ENCODE measurements at regions not wholly inside any gene's neighbourhood (a gene's known extent, or its start where the extent isn't known, plus 50 kb on each side); places are given as distances from the start of the nearest gene placed in this dataset.
"Not testable (repeated sequence)": the region's sequence is repeated elsewhere in the genome, so short reads cannot be mapped to it uniquely, and the experiment has no call there.

DNA sequence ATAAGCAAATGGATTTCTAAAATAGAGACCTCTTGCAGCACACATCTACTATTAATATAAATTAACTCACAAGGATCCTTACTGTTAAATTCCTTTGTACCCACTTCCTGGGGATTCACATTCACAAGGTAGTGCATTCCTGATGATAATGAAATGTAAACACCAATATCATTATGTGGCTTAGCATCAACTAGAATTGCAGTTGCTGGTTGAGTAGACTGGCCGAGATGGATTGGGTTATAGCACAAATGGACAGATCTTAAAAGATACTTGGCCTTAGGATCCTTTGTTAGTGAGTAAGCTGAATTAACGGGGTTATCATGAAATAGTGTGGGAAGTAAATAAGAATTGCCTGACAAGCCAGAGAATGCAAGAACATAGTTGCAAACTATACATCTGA is 369.1 kb downstream of the AEBP2 start:
- FAIRE-seq (no peak), DNase-seq (ENCODE audit: low spot score in 2 of 2) (no peak)

DNA sequence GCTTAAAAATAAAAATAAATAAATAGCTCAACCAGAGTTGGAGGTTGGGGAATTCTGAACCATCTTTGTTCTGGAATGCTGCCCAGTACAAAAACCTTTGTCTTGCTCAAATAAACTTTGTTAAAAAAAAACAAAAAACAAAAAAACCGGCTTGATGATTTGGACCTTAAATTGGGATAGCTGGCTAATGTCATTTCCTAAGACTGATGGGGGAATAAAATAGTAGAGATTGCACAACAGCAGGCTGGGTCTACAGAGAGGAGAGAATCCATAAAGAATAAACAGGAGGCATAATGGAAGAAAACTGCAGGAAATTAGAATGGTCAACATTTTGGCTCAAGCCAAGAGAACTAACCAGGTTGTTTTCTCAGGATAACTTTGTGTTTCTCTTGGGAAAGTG is 370.9 kb downstream of the AEBP2 start:
- FAIRE-seq, result no peak
- DNase-seq (ENCODE audit: low spot score in 2 of 2), result no peak

DNA sequence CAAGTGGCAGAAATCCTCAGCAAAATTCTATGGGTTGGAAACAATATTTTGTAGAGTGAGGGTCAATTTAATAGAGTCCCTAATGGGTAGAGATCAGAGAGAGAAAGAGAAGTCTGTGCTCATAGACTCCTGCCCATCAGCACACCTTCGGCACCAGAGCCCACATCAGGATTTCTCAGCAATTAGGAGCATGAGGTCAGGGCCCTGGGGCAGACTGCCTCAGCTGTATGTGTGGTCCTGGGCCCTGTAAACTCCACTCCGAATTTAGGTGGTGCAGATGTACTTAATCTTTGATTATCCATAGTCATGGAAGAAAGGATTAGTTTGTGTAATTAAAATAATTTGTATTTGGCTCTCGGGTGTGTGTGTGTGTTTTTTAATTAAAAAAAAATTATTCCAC is 372.6 kb downstream of the AEBP2 start:
- FAIRE-seq, result no peak

DNA sequence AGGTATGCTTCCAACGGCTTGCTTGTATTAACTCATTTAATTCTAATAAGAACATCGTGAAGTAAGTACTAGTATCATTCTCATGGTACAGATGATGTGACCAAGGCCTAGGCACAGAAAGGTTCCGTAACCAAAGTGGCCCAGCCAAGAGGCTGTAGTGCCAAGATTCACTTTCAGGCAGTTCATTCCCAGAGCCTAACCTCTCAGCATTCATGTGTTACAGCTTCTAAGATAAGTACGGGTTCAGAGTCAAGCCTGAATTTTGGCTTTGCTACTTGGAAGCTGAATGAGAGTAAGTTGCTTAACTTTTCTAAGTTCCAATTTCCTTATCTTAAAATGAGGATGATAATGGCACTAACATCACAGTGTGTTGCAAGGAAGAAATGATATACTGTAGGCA is 379.9 kb downstream of the AEBP2 start:
- FAIRE-seq (no peak), DNase-seq (ENCODE audit: low spot score in 2 of 2) (no peak)

More for the DNA sequence above, 372.6 kb downstream of the AEBP2 start:
- no peak for DNase-seq (ENCODE audit: low spot score in 2 of 2)

DNA sequence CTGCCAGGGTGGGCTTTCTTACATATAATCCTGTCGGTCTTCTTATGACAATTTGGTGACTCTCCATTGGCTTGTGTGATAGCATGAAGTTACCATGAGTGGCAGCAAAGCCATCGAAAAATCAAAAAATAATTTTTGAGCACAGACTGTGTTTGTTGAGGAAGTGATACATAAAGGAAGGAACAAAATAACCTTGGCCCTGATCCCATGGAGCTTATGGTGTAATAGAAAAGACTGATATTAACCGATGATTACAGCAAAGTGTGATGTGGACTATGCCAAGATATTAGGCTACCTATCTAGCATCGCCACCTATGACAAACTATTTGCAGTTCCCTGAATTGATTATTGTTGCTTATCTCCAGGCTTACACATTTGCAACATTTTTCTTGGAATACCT is 383.2 kb downstream of the AEBP2 start:
- no peak for FAIRE-seq
- no peak for DNase-seq (ENCODE audit: low spot score in 2 of 2)

DNA sequence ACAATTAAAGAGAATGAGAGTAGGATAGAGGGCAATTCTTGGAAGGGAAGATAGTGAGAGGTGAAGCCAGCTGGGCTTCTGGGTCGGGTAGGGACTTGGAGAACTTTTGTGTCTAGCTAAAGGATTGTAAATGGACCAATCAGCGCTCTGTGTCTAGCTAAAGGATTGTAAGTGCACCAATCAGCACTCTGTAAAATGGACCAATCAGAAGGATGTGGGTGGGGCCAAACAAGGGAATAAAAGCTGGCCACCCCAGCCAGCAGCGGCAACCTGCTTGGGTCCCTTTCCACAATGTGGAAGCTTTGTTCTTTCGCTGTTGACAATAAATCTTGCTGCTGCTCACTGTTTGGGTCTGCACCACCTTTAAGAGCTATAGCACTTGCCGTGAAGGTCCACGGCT is 384.0 kb downstream of the AEBP2 start:
- DNase-seq (ENCODE audit: low spot score in 2 of 2); FAIRE-seq: not testable (repeated sequence)

DNA sequence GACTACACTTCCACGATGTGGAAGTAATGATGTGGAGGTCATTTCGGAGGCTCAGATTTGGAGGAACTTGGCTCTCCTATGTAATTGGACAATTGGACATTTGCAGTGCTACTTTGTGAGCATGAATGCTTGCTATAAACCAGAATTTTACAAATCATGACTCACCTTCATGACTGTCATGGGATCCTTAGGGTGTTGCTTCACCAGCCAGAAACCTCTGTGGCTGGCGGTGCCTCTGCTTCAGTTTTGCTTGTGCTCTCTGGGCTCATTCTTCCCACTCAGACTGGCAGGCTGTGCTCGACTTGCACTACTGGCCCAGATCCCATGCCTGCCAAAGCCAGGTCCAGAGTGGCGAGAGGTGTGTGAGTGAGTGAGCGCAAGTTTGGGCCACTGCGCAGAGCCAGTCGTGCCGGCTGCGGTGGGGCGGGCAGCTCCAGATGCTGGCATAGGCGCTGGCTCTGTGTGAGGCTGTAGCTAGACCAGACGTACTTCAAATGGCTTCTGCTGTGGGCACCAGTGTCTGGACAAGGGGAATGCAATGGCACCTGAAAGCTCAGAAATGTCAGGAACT is 387.8 kb downstream of the AEBP2 start:
- FAIRE-seq (no peak), DNase-seq (ENCODE audit: low spot score in 2 of 2) (no peak)

DNA sequence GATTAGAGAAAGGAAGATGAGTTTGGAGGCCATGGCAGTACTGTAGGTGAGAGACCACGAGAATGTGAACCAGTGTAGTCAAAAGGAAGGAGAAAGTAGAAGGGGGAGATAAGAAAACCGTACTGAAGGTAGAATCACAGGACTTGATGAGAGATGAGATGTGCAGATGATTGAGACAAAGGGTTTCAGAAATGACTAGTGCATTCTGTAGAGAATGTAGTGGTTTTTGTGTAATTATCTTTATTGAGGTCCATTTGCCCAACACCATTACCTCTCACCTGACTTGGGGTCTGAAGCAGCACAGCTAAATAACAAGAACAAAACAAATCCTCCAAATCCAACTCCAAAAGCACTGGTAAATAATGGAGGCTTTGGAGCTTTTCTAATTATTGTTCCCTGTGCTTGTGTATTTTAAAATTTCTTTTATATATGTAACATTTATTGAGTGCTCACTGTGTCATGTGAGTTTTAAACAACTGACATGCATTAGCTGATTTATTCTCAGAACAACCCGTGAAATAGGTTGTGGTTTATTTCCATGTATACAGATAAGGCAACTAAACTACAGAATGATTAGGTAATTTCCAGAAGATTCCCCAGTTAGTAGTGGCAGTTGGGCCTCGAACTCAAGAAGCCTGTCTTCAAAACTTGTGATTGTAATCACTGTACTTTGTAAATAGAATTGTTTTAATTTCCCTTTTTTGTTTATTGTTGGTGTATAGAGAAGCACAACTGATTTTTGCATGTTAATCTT is 390.0 kb downstream of the AEBP2 start:
- no peak for FAIRE-seq
- no peak for DNase-seq (ENCODE audit: low spot score in 2 of 2)

DNA sequence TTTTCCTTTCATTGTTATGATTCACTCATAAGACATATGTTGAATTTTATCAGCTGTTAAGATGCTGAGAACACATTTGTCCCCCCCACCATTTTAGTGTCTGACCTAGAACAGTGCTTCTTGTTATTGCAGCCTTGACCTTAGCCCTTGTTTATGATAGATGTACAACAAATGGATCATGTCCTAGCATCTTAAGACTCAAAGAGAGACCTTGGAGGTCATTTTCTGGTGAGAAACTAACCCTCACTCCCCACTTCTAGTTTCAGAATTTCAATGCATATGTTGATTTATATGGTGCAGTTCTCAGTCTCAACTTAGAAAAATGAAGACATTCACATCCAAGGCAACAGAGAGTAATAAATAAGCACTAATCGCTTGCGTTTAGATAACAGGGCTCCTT is 391.2 kb downstream of the AEBP2 start:
- DNase-seq (ENCODE audit: low spot score in 2 of 2) (no peak), FAIRE-seq (no peak)

DNA sequence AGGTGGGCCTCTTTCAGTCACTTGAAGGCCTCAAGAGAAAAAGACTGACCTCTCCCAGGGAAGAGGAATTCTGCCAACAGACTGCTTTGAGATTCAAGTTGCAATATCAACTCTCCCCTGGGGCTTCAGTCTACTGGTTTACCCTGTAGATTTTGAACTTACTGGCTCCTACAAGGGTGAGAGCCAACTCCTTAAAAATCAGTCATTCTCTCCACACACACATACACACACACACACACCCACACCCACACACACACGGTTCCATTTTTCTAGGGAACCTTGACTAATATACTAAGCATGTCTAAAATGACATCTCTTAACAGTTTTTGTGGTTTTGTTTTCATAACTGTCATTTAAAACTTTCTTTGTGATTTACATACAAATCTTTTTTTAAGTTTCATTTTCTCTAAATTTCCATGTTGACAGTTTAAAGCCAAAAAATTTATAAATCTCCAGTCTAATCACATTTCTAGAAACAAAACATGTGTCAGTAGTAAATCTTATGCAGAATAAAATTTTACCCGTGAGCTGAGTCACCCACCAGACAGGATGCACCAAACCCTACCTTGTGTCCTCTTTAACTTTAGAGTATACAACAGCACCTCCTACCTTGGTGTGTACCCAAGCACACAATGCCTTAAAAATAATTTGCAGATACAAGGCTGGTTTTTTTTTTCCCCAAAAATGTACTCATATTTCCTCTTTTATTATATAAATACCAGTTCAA is 394.6 kb downstream of the AEBP2 start:
- no peak for FAIRE-seq

DNA sequence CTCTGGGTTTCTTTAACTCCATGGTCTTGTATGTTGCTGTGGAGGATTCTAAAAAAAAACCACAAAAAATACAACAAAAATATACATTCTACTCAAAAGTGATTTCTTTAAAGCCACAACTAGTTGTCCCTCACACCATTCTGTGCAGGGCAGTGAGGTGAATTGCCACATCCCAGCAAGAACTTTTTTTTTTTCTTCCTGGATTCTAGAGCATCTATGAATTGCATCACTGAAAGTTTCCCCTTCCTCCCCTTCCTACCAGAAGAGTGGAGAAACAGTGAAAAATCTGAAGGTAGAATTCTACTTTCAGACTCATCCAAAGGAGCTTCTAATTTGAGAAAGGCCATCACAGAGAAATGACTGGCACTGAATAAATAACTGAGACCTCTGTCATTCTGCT is 395.3 kb downstream of the AEBP2 start:
- FAIRE-seq (no peak), DNase-seq (ENCODE audit: low spot score in 2 of 2) (no peak)

More for the DNA sequence above, 394.6 kb downstream of the AEBP2 start:
- no peak for DNase-seq (ENCODE audit: low spot score in 2 of 2)

DNA sequence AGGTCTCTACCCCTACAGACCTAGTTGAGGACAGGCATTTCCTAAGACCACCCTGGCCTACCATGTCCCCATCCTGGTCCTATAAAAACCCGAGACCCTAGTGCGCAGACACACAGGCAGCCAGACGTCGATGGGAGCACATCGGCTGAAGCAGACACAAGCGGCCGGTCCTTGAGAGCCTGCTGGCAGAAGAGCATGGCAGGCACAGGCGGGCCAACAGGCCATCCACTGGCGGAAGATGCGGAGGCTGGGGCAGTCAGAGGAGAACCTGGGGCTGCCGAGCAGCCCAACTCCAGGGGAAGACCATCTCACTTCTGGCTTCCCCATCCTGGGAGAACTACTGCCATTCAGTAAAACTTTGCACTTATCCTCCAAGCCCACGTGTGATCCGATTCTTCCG is 396.8 kb downstream of the AEBP2 start:
- DNase-seq (ENCODE audit: low spot score in 2 of 2), result no peak
- FAIRE-seq, result no peak

DNA sequence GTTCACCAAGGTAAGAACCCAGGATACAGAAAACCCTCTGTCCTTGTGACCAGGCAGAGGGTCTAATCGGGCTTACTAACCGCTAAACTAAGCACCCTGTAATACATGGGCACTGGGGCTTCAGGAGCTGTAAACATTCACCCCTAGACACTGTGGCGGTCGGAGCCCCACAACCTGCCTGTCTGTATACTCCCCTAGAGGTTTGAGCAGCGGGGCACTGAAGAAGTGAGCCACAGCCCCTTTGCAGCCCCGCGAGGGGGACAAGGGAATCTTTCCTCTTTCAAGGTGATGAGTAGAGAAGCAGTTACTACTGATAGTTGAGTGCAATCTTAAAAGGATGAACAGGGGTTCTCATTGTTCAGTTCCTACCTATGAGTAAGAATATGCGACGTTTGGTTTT is 397.2 kb downstream of the AEBP2 start:
- FAIRE-seq, result no peak
- no peak for DNase-seq (ENCODE audit: low spot score in 2 of 2)

DNA sequence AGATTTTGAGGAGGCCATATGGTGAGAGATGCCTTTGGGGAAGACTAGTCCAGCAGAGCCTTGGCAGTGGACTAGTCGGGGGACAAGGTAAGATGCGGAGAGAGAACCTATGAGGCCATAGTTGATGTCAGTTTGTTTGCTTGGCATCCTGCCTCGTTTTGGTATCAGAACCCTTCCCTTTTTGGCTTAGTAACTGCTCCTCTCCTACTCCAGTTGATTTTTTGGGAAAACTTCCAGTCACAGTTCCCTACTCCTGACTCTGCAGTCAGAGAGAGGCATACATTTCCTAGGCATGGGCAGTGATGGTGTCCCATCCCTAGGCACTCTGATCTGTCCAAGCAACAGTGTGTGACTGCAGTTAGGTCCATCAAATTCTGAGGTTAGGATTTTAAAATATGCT is 398.3 kb downstream of the AEBP2 start:
- FAIRE-seq, result no peak
- DNase-seq (ENCODE audit: low spot score in 2 of 2), result no peak

DNA sequence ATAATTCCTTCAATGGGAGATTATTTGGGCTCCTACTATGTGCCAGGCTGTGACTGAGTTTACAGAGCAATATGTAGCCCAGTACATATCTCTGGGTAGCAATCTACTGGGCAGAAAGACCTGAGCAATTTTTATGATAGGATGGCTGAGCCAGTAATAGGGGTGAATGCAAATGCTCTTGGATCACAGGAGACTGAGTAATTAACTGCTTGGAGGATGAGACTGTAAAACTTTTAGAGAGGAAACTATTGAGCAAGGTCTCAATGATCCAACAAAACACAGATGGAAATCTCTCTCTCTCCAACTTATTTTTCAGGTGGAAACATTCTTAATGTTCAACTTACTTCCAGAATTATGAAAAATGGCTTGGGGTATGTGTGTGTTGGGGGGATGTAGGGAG is 402.2 kb downstream of the AEBP2 start:
- FAIRE-seq (no peak), DNase-seq (ENCODE audit: low spot score in 2 of 2) (no peak)

DNA sequence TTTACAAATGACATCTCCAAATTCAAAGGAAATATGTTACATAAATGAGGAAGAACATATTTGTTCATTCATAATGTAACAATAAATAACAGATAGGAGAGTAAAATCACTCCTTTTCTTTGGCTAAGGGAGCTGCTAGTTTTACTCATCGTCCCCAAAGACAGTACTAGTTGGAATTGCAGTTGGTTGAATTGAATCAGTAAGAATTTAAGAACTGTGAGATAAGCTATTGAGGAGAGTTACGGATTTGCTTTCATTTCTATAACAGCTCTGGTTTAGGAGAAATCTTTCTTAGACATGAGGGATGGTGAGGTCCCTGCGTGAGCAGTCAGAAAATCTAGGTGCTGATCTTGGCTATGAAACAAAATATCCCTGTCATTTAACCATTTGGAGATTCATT is 402.8 kb downstream of the AEBP2 start:
- no peak for FAIRE-seq

DNA sequence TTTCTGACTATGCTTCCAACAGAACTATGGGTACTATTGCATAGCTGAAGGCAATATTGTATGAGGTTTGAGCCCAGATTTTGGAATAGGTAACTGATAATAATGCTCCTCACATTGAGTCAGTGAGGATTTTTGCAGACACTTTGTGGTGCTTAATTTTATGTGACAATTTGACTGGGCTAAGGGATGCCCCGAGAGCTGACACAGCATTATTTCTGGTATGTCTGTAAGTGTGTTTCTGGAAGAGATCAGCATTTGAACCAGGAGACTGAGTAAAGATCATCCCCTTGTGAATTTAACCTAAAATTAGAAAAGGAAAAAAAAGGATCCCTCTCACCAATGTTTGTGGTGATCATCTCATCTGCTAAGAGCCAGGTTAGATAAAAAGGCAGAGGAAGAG is 404.9 kb downstream of the AEBP2 start:
- no peak for FAIRE-seq

More for the DNA sequence above, 402.8 kb downstream of the AEBP2 start:
- DNase-seq (ENCODE audit: low spot score in 2 of 2), result no peak

DNA sequence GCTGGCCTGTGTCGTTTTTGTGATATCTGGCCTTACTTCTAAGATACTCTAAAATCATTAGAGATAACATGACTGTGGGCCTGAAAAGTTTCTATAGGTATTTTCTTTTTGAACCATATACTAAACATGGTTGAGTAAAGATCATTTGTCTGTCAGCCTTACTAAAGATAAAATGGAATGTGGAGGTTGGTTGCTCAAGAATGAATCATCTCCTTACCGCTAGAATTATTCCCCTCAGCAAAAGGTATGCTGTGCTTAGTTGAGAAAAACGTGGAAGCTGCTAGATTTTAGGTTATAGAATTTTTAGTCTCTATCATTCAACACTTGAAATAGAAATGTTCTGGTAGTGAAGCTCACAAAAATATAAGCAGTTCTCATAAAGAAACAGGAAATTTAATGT is 407.3 kb downstream of the AEBP2 start:
- DNase-seq (ENCODE audit: low spot score in 2 of 2), result no peak
- FAIRE-seq, result no peak

More for the DNA sequence above, 404.9 kb downstream of the AEBP2 start:
- no peak for DNase-seq (ENCODE audit: low spot score in 2 of 2)

DNA sequence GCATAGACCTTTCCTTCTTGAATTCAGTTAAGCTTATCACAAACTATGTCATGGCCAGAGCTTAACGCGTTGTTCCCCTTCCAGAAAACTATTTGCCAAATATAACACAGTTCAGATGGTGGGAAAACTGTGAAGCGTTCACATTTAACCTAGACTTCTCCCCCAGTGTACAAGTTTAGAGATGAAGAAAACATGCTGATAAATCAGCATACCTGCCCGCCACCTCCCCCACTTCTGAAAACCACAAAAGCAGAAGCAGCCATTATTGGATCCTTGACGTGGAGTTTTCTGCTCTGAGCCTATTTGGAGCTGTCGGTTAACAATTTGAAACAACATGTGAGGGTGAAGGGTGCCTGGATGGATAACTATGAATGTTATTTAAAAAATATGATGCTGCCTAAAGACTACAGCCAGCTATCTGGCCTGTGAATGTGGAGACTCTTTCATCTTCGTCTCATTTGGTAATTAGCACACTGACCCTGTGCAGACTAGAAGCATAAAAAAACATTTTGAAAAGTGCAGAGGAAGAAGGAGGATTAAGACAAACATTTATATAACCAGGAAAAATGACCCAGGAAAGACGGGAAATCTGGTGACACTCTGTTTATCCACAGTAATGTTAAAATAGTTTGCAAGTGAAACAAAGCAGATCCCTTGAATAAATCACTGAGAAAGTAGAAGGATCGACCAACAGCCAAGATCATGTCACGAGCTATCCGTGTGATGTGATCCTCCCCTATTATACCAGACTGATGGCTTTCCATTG is 408.2 kb downstream of the AEBP2 start:
- no peak for FAIRE-seq
- no peak for DNase-seq (ENCODE audit: low spot score in 2 of 2)

DNA sequence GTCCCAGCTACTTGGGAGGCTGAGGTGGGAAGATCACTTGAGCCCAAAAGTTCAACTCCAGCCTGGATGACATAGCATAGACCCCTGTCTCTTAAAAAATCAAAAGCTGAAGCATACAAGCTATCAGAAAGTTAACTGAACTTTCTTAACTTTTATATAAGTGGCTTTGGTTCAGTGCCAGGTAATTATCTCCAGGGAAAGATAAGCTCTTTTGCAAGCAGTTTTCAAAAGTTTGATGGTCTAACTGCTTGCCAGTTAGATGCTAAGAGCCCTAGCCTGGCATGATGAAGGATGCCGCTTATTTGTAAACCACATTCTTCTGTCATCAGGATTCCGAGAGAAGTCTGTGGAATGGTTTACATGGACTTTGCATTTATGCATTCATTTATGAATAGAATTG is 409.1 kb downstream of the AEBP2 start:
- FAIRE-seq, result no peak
- DNase-seq (ENCODE audit: low spot score in 2 of 2), result no peak

DNA sequence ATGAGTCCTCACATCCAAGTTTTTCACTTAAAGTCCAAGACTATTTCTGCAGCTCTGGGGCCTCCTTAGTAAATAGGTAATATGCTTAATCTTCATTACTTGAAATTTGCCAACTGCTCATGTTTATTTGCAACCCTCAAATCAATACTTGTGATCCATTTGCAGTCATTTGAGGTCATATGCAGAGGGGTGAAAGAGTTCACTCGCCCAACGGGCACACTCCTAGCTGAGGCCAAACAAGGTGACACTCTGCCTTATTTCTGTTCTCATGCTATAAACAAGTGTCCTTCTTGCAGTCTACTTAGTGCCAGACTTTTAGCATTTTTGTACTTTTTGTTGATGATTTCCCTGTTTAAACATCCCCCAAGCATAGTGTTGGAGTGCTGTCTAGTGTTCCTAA is 409.9 kb downstream of the AEBP2 start:
- FAIRE-seq, result no peak

More for the DNA sequence above, 409.9 kb downstream of the AEBP2 start:
- DNase-seq (ENCODE audit: low spot score in 2 of 2), result no peak

All from frontal cortex (tissue), 3 donors.